H54 (cell line): ENCODE measurements at regions not wholly inside any gene's neighbourhood (a gene's known extent, or its start where the extent isn't known, plus 50 kb on each side); places are given as distances from the start of the nearest gene placed in this dataset.
A peak's percentile ranks its signal among the peaks of the same experiment; 100 is the strongest.

ENCODE experiments used
- DNase-seq: peaks from one replicate; pipeline ENCODE4 v3.0.0; 2011; ENCODE audit warnings: low spot score, mixed read lengths; ENCODE audit not compliant: insufficient read length
- FAIRE-seq: peaks from 3 replicates; lab custom pipeline; 2011; peaks lifted over from hg19 to GRCh38; lab: Jason Lieb, UNC
- POLR2A ChIP-seq: IDR thresholded peaks from 2 replicates; pipeline ENCODE4 v1.6.1; 2011; ENCODE audit warnings: low read depth, mild to moderate bottlenecking, low read length

- no peak for FAIRE-seq
- no peak for TF ChIP-seq POLR2A
- no peak for DNase-seq
These were observed 549.5 kb upstream of the ACTRT1 start for GRCh38 chrX:128601706-128602105.

GRCh38 chrX:128599632-128600031, 547.4 kb upstream of the ACTRT1 start:
- DNase-seq (no peak), FAIRE-seq (no peak)
- no peak for TF ChIP-seq POLR2A

- DNase-seq (no peak), FAIRE-seq (no peak)
- TF ChIP-seq POLR2A: no peak
These were observed 529.8 kb upstream of the ACTRT1 start for GRCh38 chrX:128582036-128582435.

GRCh38 chrX:128581615-128582014, 529.4 kb upstream of the ACTRT1 start:
- FAIRE-seq (no peak), DNase-seq (no peak)
- no peak for TF ChIP-seq POLR2A

- FAIRE-seq: no peak
- TF ChIP-seq POLR2A: no peak
- no peak for DNase-seq
These were observed 490.9 kb upstream of the ACTRT1 start for GRCh38 chrX:128543114-128543513.

- TF ChIP-seq POLR2A: no peak
- no peak for DNase-seq
- FAIRE-seq: no peak
These were observed 466.3 kb upstream of the ACTRT1 start for GRCh38 chrX:128518508-128518907.

GRCh38 chrX:128517691-128518090, 465.5 kb upstream of the ACTRT1 start:
- DNase-seq: no peak
- no peak for FAIRE-seq
- no peak for TF ChIP-seq POLR2A

- no peak for DNase-seq
- FAIRE-seq: no peak
- no peak for TF ChIP-seq POLR2A
These were observed 452.3 kb upstream of the ACTRT1 start for GRCh38 chrX:128504496-128504895.

GRCh38 chrX:128464116-128464515, 411.9 kb upstream of the ACTRT1 start:
- FAIRE-seq (no peak), DNase-seq (no peak)
- TF ChIP-seq POLR2A: no peak

- TF ChIP-seq POLR2A: no peak
- FAIRE-seq (no peak), DNase-seq (no peak)
These were observed 408.6 kb upstream of the ACTRT1 start for GRCh38 chrX:128460835-128461234.

- FAIRE-seq (no peak), DNase-seq (peak; percentile 7)
- TF ChIP-seq POLR2A: no peak
These were observed 406.7 kb upstream of the ACTRT1 start for GRCh38 chrX:128458888-128459287.

GRCh38 chrX:128457674-128458073, 405.5 kb upstream of the ACTRT1 start:
- DNase-seq (no peak), FAIRE-seq (no peak)
- no peak for TF ChIP-seq POLR2A

- TF ChIP-seq POLR2A: no peak
- no peak for DNase-seq
- FAIRE-seq: no peak
These were observed 387.0 kb upstream of the ACTRT1 start for GRCh38 chrX:128439159-128439558.

GRCh38 chrX:128438082-128438481, 385.9 kb upstream of the ACTRT1 start:
- TF ChIP-seq POLR2A: no peak
- no peak for FAIRE-seq
- DNase-seq: no peak

GRCh38 chrX:128436397-128437103, 384.3 kb upstream of the ACTRT1 start:
- DNase-seq: no peak
- no peak for TF ChIP-seq POLR2A
- no peak for FAIRE-seq
